CD4-positive, alpha-beta T cell (primary cell): ENCODE measurements at regions not wholly inside any gene's neighbourhood (a gene's known extent, or its start where the extent isn't known, plus 50 kb on each side); places are given as distances from the start of the nearest gene placed in this dataset.

Experiments
- ATAC-seq: fragments of 200-7000 bp; cut with Tn5 transposase; one replicate; pipeline ENCODE4 v1.10.0; 2022; ENCODE audit warnings: mild to moderate bottlenecking; ENCODE audit not compliant: poor library complexity
- CTCF ChIA-PET: fragments of 350-600 bp; sonication (Branson Sonifier 250); formaldehyde crosslinking; loops from one replicate; lab custom pipeline; 2021; ENCODE audit warnings: antibody characterized with exemption, inconsistent platforms; lab: Charles Lee
- POLR2A ChIA-PET: fragments of 350-600 bp; sonication (Branson Sonifier 250); formaldehyde crosslinking; loops from one replicate; lab custom pipeline; 2021; ENCODE audit warnings: antibody characterized with exemption, inconsistent platforms; lab: Charles Lee
- DNase-seq, 14 experiments: peaks; one replicate each; pipeline ENCODE4 v3.0.0-alpha.2; 2013 to 2020; ENCODE audit warnings: mixed read lengths in 2 of 14
- H3K27ac ChIP-seq, 2 donors: one replicate each; pipeline versions ENCODE4 v1.5.1 to v1.7.0; 2013; ENCODE audit warnings: low read length in 2 of 2, low read depth in 1 of 2, mild to moderate bottlenecking in 1 of 2
- H3K27me3 ChIP-seq, 2 experiments: 1 replicate in 1 of 2; 2 replicates in 1 of 2; pipeline versions ENCODE4 v1.6.1 to v1.7.0; 2013; ENCODE audit warnings: low read length in 2 of 2, control low read depth in 1 of 2, mild to moderate bottlenecking in 1 of 2, moderate library complexity in 1 of 2; ENCODE audit not compliant: insufficient read depth in 2 of 2, control insufficient read depth in 1 of 2
- H3K36me3 ChIP-seq: one replicate; pipeline ENCODE4 v1.6.1; 2013; ENCODE audit warnings: low read length, control low read depth; ENCODE audit not compliant: insufficient read depth
- H3K4me1 ChIP-seq: one replicate; pipeline ENCODE4 v1.6.1; 2013; ENCODE audit warnings: low read length, control low read depth; ENCODE audit not compliant: insufficient read depth
- H3K4me3 ChIP-seq: one replicate; pipeline ENCODE4 v1.5.1; 2013; ENCODE audit warnings: mild to moderate bottlenecking, low read length, moderate library complexity
- H3K9me3 ChIP-seq, 2 experiments: 1 replicate in 1 of 2; 2 replicates in 1 of 2; pipeline versions ENCODE4 v1.6.1 to v1.7.0; 2013; ENCODE audit warnings: low read length in 2 of 2, mild to moderate bottlenecking in 2 of 2, control low read depth in 1 of 2, moderate library complexity in 1 of 2; ENCODE audit not compliant: control insufficient read depth in 1 of 2, insufficient read depth in 1 of 2
- H3K27ac Mint-ChIP-seq: one replicate; pipeline ENCODE4 v1.8.0; 2020; ENCODE audit warnings: mixed read lengths
- H3K27me3 Mint-ChIP-seq: one replicate; pipeline ENCODE4 v1.8.0; 2021; ENCODE audit warnings: mixed read lengths
- H3K36me3 Mint-ChIP-seq: one replicate; pipeline ENCODE4 v1.8.0; 2021; ENCODE audit warnings: low read depth, mixed read lengths
- H3K4me1 Mint-ChIP-seq: one replicate; pipeline ENCODE4 v1.8.0; 2021; ENCODE audit warnings: low read depth, mixed read lengths
- H3K4me3 Mint-ChIP-seq: one replicate; pipeline ENCODE4 v1.8.0; 2020; ENCODE audit warnings: mild to moderate bottlenecking, mixed read lengths
- H3K9me3 Mint-ChIP-seq: one replicate; pipeline ENCODE4 v1.8.0; 2020; ENCODE audit warnings: mixed read lengths
- CTCF ChIP-seq: fragments of 200-600 bp; IDR thresholded peaks from one replicate; pipeline ENCODE4 v1.8.0; 2022; ENCODE audit warnings: antibody characterized with exemption, mild to moderate bottlenecking
- intact Hi-C, 2 experiments: fragments of 100-400 bp; cut with DNase I in 1 of 2; cut with micrococcal nuclease in 1 of 2; formaldehyde crosslinking; loops; one replicate each; pipeline versions ENCODE4 v1.15.1 to v1.9.0; 2023 to 2025; cut with DNase I, micrococcal nuclease

GRCh38 chr6:113047932-113048331 lies 700.8 kb downstream of the RFPL4B start:
- Histone ChIP-seq H3K27ac (no peak overlapping the region), H3K4me3 (no peak overlapping the region), H3K36me3 (no peaks in the 10 kb centered on the region), H3K4me1 (no peaks in the 10 kb centered on the region), H3K9me3 (no peaks in the 10 kb centered on the region), H3K27me3 (no peaks in the 10 kb centered on the region)
- no peaks in the 10 kb centered on the region for H3K36me3 Mint-ChIP-seq
- no peak for DNase-seq
- H3K27ac Mint-ChIP-seq = no peak overlapping the region
- ChIA-PET POLR2A (no interaction called here), CTCF (no interaction called here)
- peaks cover 4% of the 10 kb centered on the region for H3K9me3 Mint-ChIP-seq
- intact Hi-C loops = no loop called here
- no peak overlapping the region for H3K4me3 Mint-ChIP-seq
- H3K27me3 Mint-ChIP-seq = no peaks in the 10 kb centered on the region
- no peaks in the 10 kb centered on the region for H3K4me1 Mint-ChIP-seq
- ATAC-seq = no peak
- TF ChIP-seq CTCF = no peak

- Histone ChIP-seq H3K9me3 (peaks cover 0 to 2% of the 10 kb centered on the region in 2 experiments), H3K27ac (no peak overlapping the region), H3K27me3 (no peaks in the 10 kb centered on the region), H3K36me3 (no peaks in the 10 kb centered on the region), H3K4me1 (no peaks in the 10 kb centered on the region), H3K4me3 (no peak overlapping the region)
- no peak for DNase-seq
- intact Hi-C loops = no loop called here
- Mint-ChIP-seq H3K27me3 (no peaks in the 10 kb centered on the region), H3K27ac (no peak overlapping the region), H3K36me3 (no peaks in the 10 kb centered on the region), H3K4me3 (no peak overlapping the region), H3K9me3 (peaks cover 4% of the 10 kb centered on the region), H3K4me1 (no peaks in the 10 kb centered on the region)
- POLR2A ChIA-PET = no interaction called here
- CTCF ChIA-PET = no interaction called here
- TF ChIP-seq CTCF = no peak
- ATAC-seq = no peak
Observed at GRCh38 chr6:113048741-113049140, 701.6 kb downstream of the RFPL4B start.

- no peaks in the 10 kb centered on the region for H3K4me1 Mint-ChIP-seq
- Histone ChIP-seq H3K4me3 (no peak overlapping the region), H3K27ac (no peak overlapping the region), H3K4me1 (no peaks in the 10 kb centered on the region), H3K27me3 (no peaks in the 10 kb centered on the region), H3K9me3 (peaks cover 0 to 5% of the 10 kb centered on the region in 2 experiments), H3K36me3 (no peaks in the 10 kb centered on the region)
- ATAC-seq (no peak), DNase-seq (no peak)
- H3K27me3 Mint-ChIP-seq = no peaks in the 10 kb centered on the region
- ChIA-PET POLR2A (no interaction called here), CTCF (no interaction called here)
- H3K27ac Mint-ChIP-seq = no peak overlapping the region
- intact Hi-C loops = no loop called here
- H3K9me3 Mint-ChIP-seq = peaks cover 4% of the 10 kb centered on the region
- no peaks in the 10 kb centered on the region for H3K36me3 Mint-ChIP-seq
- TF ChIP-seq CTCF = no peak
- H3K4me3 Mint-ChIP-seq = no peak overlapping the region
Observed at GRCh38 chr6:113049190-113049589, 702.1 kb downstream of the RFPL4B start.
